ENCODE measurements at regions not wholly inside any gene's neighbourhood (a gene's known extent, or its start where the extent isn't known, plus 50 kb on each side); places are given as distances from the start of the nearest gene placed in this dataset.

DNA sequence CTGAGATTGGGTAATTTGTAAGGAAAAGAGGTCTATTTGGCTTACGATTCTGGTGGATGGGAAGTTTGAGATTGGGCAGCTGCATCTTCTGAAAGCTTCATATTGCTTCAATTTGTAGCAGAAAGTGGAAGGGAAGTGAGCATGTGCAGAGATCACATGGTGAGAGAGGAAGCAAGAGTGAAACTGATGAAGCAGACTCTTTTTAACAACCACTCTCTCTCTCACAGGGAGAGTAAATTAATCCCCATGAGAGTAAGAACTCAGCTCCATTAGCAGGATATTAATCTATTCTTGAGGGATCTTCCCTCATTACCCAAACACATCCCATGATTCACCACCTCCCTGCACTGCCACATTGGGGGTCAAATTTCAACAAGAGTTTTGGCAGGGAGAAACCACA is 298.5 kb upstream of the CELF4 start:
- Histone ChIP-seq H2AK5ac (ENCODE audit: low read depth, low read length) (no peak overlapping the region), H2BK5ac (ENCODE audit: low read length) (no peak overlapping the region), H3K9me3 (replicated peaks in 1 of 2; ENCODE audit: control insufficient read depth in 2 of 2, insufficient read depth in 1 of 2, low read depth in 1 of 2, low read length in 2 of 2) (peaks cover 0 to 2% of the 10 kb centered on the region in 2 donors), H3K4me2 (ENCODE audit: insufficient read depth, low read length, poor library complexity, severe bottlenecking) (no peak overlapping the region), H2BK12ac (ENCODE audit: low read length) (no peak overlapping the region), H3K4me3 (ENCODE audit: low read length in 2 of 2) (no peak overlapping the region), H3K18ac (ENCODE audit: low read length) (no peak overlapping the region), H2BK15ac (ENCODE audit: low read length) (no peak overlapping the region), H3K27ac (replicated peaks; ENCODE audit: low read length) (no peak overlapping the region), H3K14ac (ENCODE audit: low read length) (no peak overlapping the region), H3K79me1 (ENCODE audit: low read depth, low read length) (no peaks in the 10 kb centered on the region), H4K91ac (ENCODE audit: low read depth, low read length, poor library complexity) (no peak overlapping the region), H2AFZ (ENCODE audit: low read length) (no peak overlapping the region), H3K23ac (ENCODE audit: low read depth, low read length, poor library complexity) (no peak overlapping the region), H3K4ac (ENCODE audit: low read length) (no peak overlapping the region), H3K27me3 (ENCODE audit: control insufficient read depth in 3 of 3, insufficient read depth in 3 of 3, low read depth in 1 of 3, low read length in 3 of 3) (peaks cover 0 to under 1% (median 0%) of the 10 kb centered on the region in 3 experiments), H2BK120ac (ENCODE audit: low read depth, low read length) (no peak overlapping the region), H3K9ac (ENCODE audit: low read depth, low read length, poor library complexity) (no peak overlapping the region), H4K8ac (ENCODE audit: low read depth, low read length) (no peak overlapping the region), H3K4me1 (ENCODE audit: control insufficient read depth in 2 of 2, insufficient read depth in 1 of 2, low read depth in 1 of 2, low read length in 2 of 2) (no peaks in the 10 kb centered on the region), H3K36me3 (replicated peaks in 1 of 2; ENCODE audit: control insufficient read depth in 2 of 2, insufficient read depth in 2 of 2, low read length in 2 of 2) (no peaks in the 10 kb centered on the region)
- DNase-seq (ENCODE audit: low spot score), result no peak
- no CpG with 5 or more reads among the region's 1 CpG for WGBS, 2 donors (ENCODE audit: extremely low coverage in 2 of 2, insufficient read length in 2 of 2, insufficient replicate concordance in 1 of 2)

DNA sequence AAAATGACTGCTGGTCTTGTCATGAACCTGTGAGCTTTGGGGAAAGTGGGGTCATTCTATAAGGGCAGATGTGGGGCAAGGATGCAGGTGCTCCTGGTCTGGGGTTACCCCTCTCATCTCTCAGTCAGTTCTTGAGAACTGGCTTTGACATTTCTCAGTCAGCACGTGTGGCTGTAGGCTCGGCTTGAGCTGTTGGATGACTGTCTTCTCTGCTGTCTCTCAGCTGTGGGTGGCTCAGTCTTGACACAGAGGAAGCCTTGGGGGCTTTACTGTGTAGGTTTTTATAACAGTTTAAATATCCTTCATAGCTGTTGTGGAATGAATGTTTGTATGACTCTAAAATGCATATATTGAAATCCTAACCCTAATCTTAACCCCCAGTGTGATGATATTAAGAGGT is 296.4 kb upstream of the CELF4 start:
- Histone ChIP-seq H3K36me3 (replicated peaks in 1 of 2; ENCODE audit: control insufficient read depth in 2 of 2, insufficient read depth in 2 of 2, low read length in 2 of 2) (no peaks in the 10 kb centered on the region), H2BK12ac (ENCODE audit: low read length) (no peak overlapping the region), H3K4me1 (ENCODE audit: control insufficient read depth in 2 of 2, insufficient read depth in 1 of 2, low read depth in 1 of 2, low read length in 2 of 2) (no peaks in the 10 kb centered on the region), H2BK120ac (ENCODE audit: low read depth, low read length) (no peak overlapping the region), H3K18ac (ENCODE audit: low read length) (no peak overlapping the region), H4K91ac (ENCODE audit: low read depth, low read length, poor library complexity) (no peak overlapping the region), H3K9ac (ENCODE audit: low read depth, low read length, poor library complexity) (no peak overlapping the region), H3K27me3 (ENCODE audit: control insufficient read depth in 3 of 3, insufficient read depth in 3 of 3, low read depth in 1 of 3, low read length in 3 of 3) (no peaks in the 10 kb centered on the region), H3K79me1 (ENCODE audit: low read depth, low read length) (no peaks in the 10 kb centered on the region), H4K8ac (ENCODE audit: low read depth, low read length) (no peak overlapping the region), H3K4me2 (ENCODE audit: insufficient read depth, low read length, poor library complexity, severe bottlenecking) (no peak overlapping the region), H2BK5ac (ENCODE audit: low read length) (no peak overlapping the region), H3K4me3 (ENCODE audit: low read length in 2 of 2) (no peak overlapping the region), H3K14ac (ENCODE audit: low read length) (no peak overlapping the region), H3K23ac (ENCODE audit: low read depth, low read length, poor library complexity) (no peak overlapping the region), H2BK15ac (ENCODE audit: low read length) (no peak overlapping the region), H2AFZ (ENCODE audit: low read length) (no peak overlapping the region), H3K9me3 (replicated peaks in 1 of 2; ENCODE audit: control insufficient read depth in 2 of 2, insufficient read depth in 1 of 2, low read depth in 1 of 2, low read length in 2 of 2) (no peaks in the 10 kb centered on the region), H2AK5ac (ENCODE audit: low read depth, low read length) (no peak overlapping the region), H3K27ac (replicated peaks; ENCODE audit: low read length) (no peak overlapping the region), H3K4ac (ENCODE audit: low read length) (no peak overlapping the region)
- no CpG with 5 or more reads among the region's 2 CpGs for WGBS, 2 donors (ENCODE audit: extremely low coverage in 2 of 2, insufficient read length in 2 of 2, insufficient replicate concordance in 1 of 2)
- DNase-seq (ENCODE audit: low spot score), result no peak

DNA sequence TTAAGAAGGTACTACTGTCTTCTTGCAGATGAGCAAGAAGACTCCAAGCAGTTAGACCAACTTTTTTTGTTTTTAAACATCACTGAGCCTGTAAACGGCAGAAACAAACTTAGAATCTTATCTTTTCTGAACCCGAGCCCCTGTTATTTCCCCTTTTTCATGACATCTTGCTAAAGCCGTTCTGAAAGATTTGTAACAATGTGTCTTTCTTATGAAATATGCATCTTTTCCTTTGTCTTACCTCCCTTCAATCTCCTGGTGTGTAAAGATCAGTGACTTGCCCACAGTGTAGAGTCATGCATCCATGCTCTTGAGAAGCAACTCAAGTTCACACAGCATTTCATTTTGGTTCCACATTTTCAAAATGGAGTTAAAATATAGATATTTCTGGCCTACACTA is 288.8 kb upstream of the CELF4 start:
- no peak overlapping the region for H2BK5ac ChIP-seq (ENCODE audit: low read length)
- H3K27ac ChIP-seq (replicated peaks; ENCODE audit: low read length), result no peak overlapping the region
- H3K4me3 ChIP-seq (ENCODE audit: low read length in 2 of 2), result no peak overlapping the region

DNA sequence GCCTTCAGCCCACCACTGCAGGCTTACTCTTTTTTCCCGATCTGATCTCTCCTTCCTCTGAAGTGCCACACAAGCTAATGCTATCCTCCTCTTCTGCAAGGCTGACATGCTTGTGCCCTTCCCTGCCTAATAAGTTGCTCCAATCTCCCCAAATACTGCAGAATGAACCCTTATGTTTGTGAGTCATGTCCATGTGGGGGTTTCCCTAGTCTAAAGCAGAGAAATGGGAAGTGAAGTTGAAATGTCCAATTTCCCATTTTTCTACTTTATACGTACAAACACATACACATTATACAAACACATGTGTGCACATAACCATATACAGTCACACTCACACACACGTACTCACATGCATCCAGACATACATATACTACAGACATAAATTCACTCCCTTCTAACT is 288.1 kb upstream of the CELF4 start:
- H3K9ac ChIP-seq (ENCODE audit: low read depth, low read length, poor library complexity), result no peak overlapping the region

More for the DNA sequence above, 288.8 kb upstream of the CELF4 start:
- Histone ChIP-seq H4K8ac (ENCODE audit: low read depth, low read length) (no peak overlapping the region), H2AFZ (ENCODE audit: low read length) (no peak overlapping the region), H2AK5ac (ENCODE audit: low read depth, low read length) (no peak overlapping the region), H3K36me3 (replicated peaks in 1 of 2; ENCODE audit: control insufficient read depth in 2 of 2, insufficient read depth in 2 of 2, low read length in 2 of 2) (no peaks in the 10 kb centered on the region), H3K18ac (ENCODE audit: low read length) (no peak overlapping the region), H3K27me3 (ENCODE audit: control insufficient read depth in 3 of 3, insufficient read depth in 3 of 3, low read depth in 1 of 3, low read length in 3 of 3) (no peaks in the 10 kb centered on the region), H2BK120ac (ENCODE audit: low read depth, low read length) (no peak overlapping the region), H2BK15ac (ENCODE audit: low read length) (no peak overlapping the region), H4K91ac (ENCODE audit: low read depth, low read length, poor library complexity) (no peak overlapping the region), H2BK12ac (ENCODE audit: low read length) (no peak overlapping the region), H3K23ac (ENCODE audit: low read depth, low read length, poor library complexity) (no peak overlapping the region), H3K4ac (ENCODE audit: low read length) (no peak overlapping the region), H3K79me1 (ENCODE audit: low read depth, low read length) (no peaks in the 10 kb centered on the region), H3K4me1 (ENCODE audit: control insufficient read depth in 2 of 2, insufficient read depth in 1 of 2, low read depth in 1 of 2, low read length in 2 of 2) (no peaks in the 10 kb centered on the region), H3K9me3 (replicated peaks in 1 of 2; ENCODE audit: control insufficient read depth in 2 of 2, insufficient read depth in 1 of 2, low read depth in 1 of 2, low read length in 2 of 2) (no peaks in the 10 kb centered on the region), H3K14ac (ENCODE audit: low read length) (no peak overlapping the region), H3K9ac (ENCODE audit: low read depth, low read length, poor library complexity) (no peak overlapping the region), H3K4me2 (ENCODE audit: insufficient read depth, low read length, poor library complexity, severe bottlenecking) (no peak overlapping the region)
- no peak for DNase-seq (ENCODE audit: low spot score)
- no CpG with 5 or more reads among the region's 3 CpGs for WGBS, 2 donors (ENCODE audit: extremely low coverage in 2 of 2, insufficient read length in 2 of 2, insufficient replicate concordance in 1 of 2)

More for the DNA sequence above, 288.1 kb upstream of the CELF4 start:
- Histone ChIP-seq H3K14ac (ENCODE audit: low read length) (no peak overlapping the region), H3K23ac (ENCODE audit: low read depth, low read length, poor library complexity) (no peak overlapping the region), H3K4ac (ENCODE audit: low read length) (no peak overlapping the region), H2BK5ac (ENCODE audit: low read length) (no peak overlapping the region), H2BK12ac (ENCODE audit: low read length) (no peak overlapping the region), H3K18ac (ENCODE audit: low read length) (no peak overlapping the region), H3K4me1 (ENCODE audit: control insufficient read depth in 2 of 2, insufficient read depth in 1 of 2, low read depth in 1 of 2, low read length in 2 of 2) (no peaks in the 10 kb centered on the region), H2AK5ac (ENCODE audit: low read depth, low read length) (no peak overlapping the region), H3K4me3 (ENCODE audit: low read length in 2 of 2) (no peak overlapping the region), H3K4me2 (ENCODE audit: insufficient read depth, low read length, poor library complexity, severe bottlenecking) (no peak overlapping the region), H4K91ac (ENCODE audit: low read depth, low read length, poor library complexity) (no peak overlapping the region), H3K9me3 (replicated peaks in 1 of 2; ENCODE audit: control insufficient read depth in 2 of 2, insufficient read depth in 1 of 2, low read depth in 1 of 2, low read length in 2 of 2) (no peaks in the 10 kb centered on the region), H3K36me3 (replicated peaks in 1 of 2; ENCODE audit: control insufficient read depth in 2 of 2, insufficient read depth in 2 of 2, low read length in 2 of 2) (no peaks in the 10 kb centered on the region), H2BK15ac (ENCODE audit: low read length) (no peak overlapping the region), H3K27me3 (ENCODE audit: control insufficient read depth in 3 of 3, insufficient read depth in 3 of 3, low read depth in 1 of 3, low read length in 3 of 3) (no peaks in the 10 kb centered on the region), H3K27ac (replicated peaks; ENCODE audit: low read length) (no peak overlapping the region), H3K79me1 (ENCODE audit: low read depth, low read length) (no peaks in the 10 kb centered on the region), H2BK120ac (ENCODE audit: low read depth, low read length) (no peak overlapping the region), H2AFZ (ENCODE audit: low read length) (no peak overlapping the region), H4K8ac (ENCODE audit: low read depth, low read length) (no peak overlapping the region)
- no peak for DNase-seq (ENCODE audit: low spot score)
- no CpG with 5 or more reads among the region's 3 CpGs for WGBS, 2 donors (ENCODE audit: extremely low coverage in 2 of 2, insufficient read length in 2 of 2, insufficient replicate concordance in 1 of 2)

Data from neuronal stem cell (in vitro differentiated cells).